GM23338 (cell line): ENCODE measurements at regions not wholly inside any gene's neighbourhood (a gene's known extent, or its start where the extent isn't known, plus 50 kb on each side); places are given as distances from the start of the nearest gene placed in this dataset.

Source experiments
- ATAC-seq: fragments of 200-7000 bp; cut with Tn5 transposase; 3 replicates; pipeline ENCODE4 v1.9.1; 2020
- DNase-seq: peaks from one replicate; pipeline ENCODE4 v3.0.0-alpha.2; 2015; ENCODE audit warnings: low spot score
- H2AFZ ChIP-seq: fragments of 200-600 bp; sonication (generic); 2 replicates; pipeline ENCODE4 v1.8.0; 2016; ENCODE audit warnings: antibody characterized with exemption, mild to moderate bottlenecking, moderate library complexity
- H3F3A ChIP-seq: fragments of 200-600 bp; sonication (generic); replicated peaks from 2 replicates; pipeline ENCODE4 v1.8.0; 2017; ENCODE audit warnings: antibody characterized with exemption, mixed run types, low read depth
- H3K27ac ChIP-seq: fragments of 200-600 bp; sonication (generic); 2 replicates; pipeline ENCODE4 v1.6.1; 2016; ENCODE audit warnings: low read depth
- H3K27me3 ChIP-seq: fragments of 200-600 bp; sonication (generic); 2 replicates; pipeline ENCODE4 v1.8.0; 2016; ENCODE audit warnings: mild to moderate bottlenecking, mixed run types, moderate library complexity; ENCODE audit not compliant: insufficient read depth
- H3K36me3 ChIP-seq: fragments of 200-600 bp; sonication (generic); 2 replicates; pipeline ENCODE4 v1.8.0; 2016; ENCODE audit warnings: mild to moderate bottlenecking; ENCODE audit not compliant: insufficient read depth
- H3K4me1 ChIP-seq: fragments of 200-600 bp; sonication (generic); 2 replicates; pipeline ENCODE4 v1.8.0; 2016; ENCODE audit warnings: mild to moderate bottlenecking, moderate library complexity; ENCODE audit not compliant: insufficient read depth
- H3K4me2 ChIP-seq: fragments of 200-600 bp; sonication (generic); 2 replicates; pipeline ENCODE4 v1.7.1; 2017; ENCODE audit warnings: mixed run types
- H3K4me3 ChIP-seq: fragments of 200-600 bp; sonication (generic); 2 replicates; pipeline ENCODE4 v1.6.1; 2016; ENCODE audit warnings: mixed run types
- H3K79me2 ChIP-seq: fragments of 200-600 bp; sonication (generic); replicated peaks from 2 replicates; pipeline ENCODE4 v1.8.0; 2017; ENCODE audit warnings: mild to moderate bottlenecking; ENCODE audit not compliant: insufficient read depth
- H3K9me2 ChIP-seq: fragments of 200-600 bp; sonication (generic); 2 replicates; pipeline ENCODE4 v1.8.0; 2017; ENCODE audit not compliant: insufficient read depth
- H4K20me1 ChIP-seq: fragments of 200-600 bp; sonication (generic); replicated peaks from 2 replicates; pipeline ENCODE4 v1.8.0; 2017; ENCODE audit warnings: mild to moderate bottlenecking; ENCODE audit not compliant: insufficient read depth
- H3K27ac Mint-ChIP-seq: 2 replicates; pipeline ENCODE4 v1.8.0; 2020; ENCODE audit warnings: inconsistent platforms, mild to moderate bottlenecking, moderate library complexity, mixed read lengths
- H3K27me3 Mint-ChIP-seq: 3 replicates; pipeline ENCODE4 v1.8.0; 2022; ENCODE audit warnings: low read depth, mild to moderate bottlenecking, moderate library complexity, mixed read lengths, inconsistent platforms; ENCODE audit not compliant: insufficient read depth, poor library complexity
- H3K36me3 Mint-ChIP-seq: 3 replicates; pipeline ENCODE4 v1.8.0; 2021; ENCODE audit warnings: low read depth, mild to moderate bottlenecking, inconsistent platforms, moderate library complexity, mixed read lengths
- H3K4me1 Mint-ChIP-seq: 3 replicates; pipeline ENCODE4 v1.8.0; 2020; ENCODE audit warnings: mild to moderate bottlenecking, inconsistent platforms, mixed read lengths
- H3K4me3 Mint-ChIP-seq: 3 replicates; pipeline ENCODE4 v1.8.0; 2021; ENCODE audit warnings: moderate library complexity, mild to moderate bottlenecking, inconsistent platforms, mixed read lengths
- H3K9me3 Mint-ChIP-seq: 3 replicates; pipeline ENCODE4 v1.8.0; 2020; ENCODE audit warnings: moderate library complexity, mild to moderate bottlenecking, inconsistent platforms, mixed read lengths
- CREB1 ChIP-seq: fragments of 250-450 bp; sonication (Bioruptor Pico); IDR thresholded peaks from 2 replicates; pipeline ENCODE4 v1.5.0; 2020; ENCODE audit warnings: low read depth, mild to moderate bottlenecking, moderate library complexity
- EZH2 ChIP-seq: fragments of 200-600 bp; sonication (generic); IDR thresholded peaks from one replicate; pipeline ENCODE4 v1.8.0; 2017; ENCODE audit warnings: antibody characterized with exemption, mild to moderate bottlenecking, low read depth; ENCODE audit not compliant: unreplicated experiment
- JUNB ChIP-seq: IDR thresholded peaks from one replicate; pipeline ENCODE4 v1.6.1; 2016; ENCODE audit warnings: antibody characterized with exemption; ENCODE audit not compliant: unreplicated experiment
- POLR2AphosphoS5 ChIP-seq: IDR thresholded peaks from 2 replicates; pipeline ENCODE4 v1.6.1; 2016; ENCODE audit warnings: antibody characterized with exemption, low read depth
- ZNF331 ChIP-seq: fragments of 250-450 bp; sonication (Bioruptor Pico); IDR thresholded peaks from 2 replicates; pipeline ENCODE4 v1.5.0; 2020; ENCODE audit warnings: low read depth, mild to moderate bottlenecking, moderate library complexity
- ZNF462 ChIP-seq: fragments of 250-450 bp; sonication (Bioruptor Pico); IDR thresholded peaks from 2 replicates; pipeline ENCODE4 v1.5.0; 2020; ENCODE audit warnings: mild to moderate bottlenecking, moderate library complexity
- TF ChIP-seq, protein P1 (sequence below): IDR thresholded peaks from 2 replicates; pipeline ENCODE4 v1.6.1; 2016; ENCODE audit warnings: antibody characterized with exemption

- TF ChIP-seq ZNF462 (CRISPR knock-in tag) = no peak
Measured at GRCh38 chr2:128834880-128835252, 516.2 kb upstream of the HS6ST1 start (continued).

DNA sequence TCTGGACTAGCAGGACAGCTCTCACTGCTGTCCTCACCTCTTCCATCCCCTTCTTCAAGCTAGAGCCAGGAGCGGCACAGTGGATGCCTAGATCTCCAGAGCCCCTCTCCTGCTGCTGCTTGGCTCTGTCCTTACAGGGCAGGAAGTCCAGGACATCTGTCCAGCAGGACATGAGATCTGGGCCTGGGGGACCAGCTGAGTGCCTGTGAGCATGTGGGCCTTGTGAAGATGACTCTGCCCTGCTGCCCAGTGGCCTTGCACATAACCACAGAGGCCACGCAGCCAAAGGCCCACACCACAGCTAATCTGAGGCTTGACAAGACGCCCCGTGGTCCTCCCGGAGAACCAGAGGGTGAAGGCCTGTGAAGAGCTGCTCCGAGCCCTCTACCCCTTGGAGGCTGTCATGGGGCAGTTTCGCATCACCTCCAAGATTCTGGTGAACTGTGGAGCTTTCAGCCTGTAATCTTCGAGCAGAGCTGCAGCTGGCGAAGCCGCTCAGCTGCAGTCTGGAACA, 516.7 kb upstream of the HS6ST1 start:
- no peak overlapping the region for H3K4me3 ChIP-seq
- no peaks in the 10 kb centered on the region for H3K27me3 ChIP-seq
- ATAC-seq (no peak), DNase-seq (no peak)
- Mint-ChIP-seq H3K9me3 (peaks cover 3% of the 10 kb centered on the region; the same call in 2 of the 3 replicates), H3K27me3 (peaks cover 9% of the 10 kb centered on the region), H3K4me1 (peaks cover 8% of the 10 kb centered on the region), H3K36me3 (no peaks in the 10 kb centered on the region), H3K4me3 (no peak overlapping the region), H3K27ac (no peak overlapping the region)
- H3K36me3 ChIP-seq = no peaks in the 10 kb centered on the region
- no peak for TF ChIP-seq EZH2
- TF ChIP-seq POLR2AphosphoS5 = no peak
- no peak for TF ChIP-seq ZNF331 (CRISPR knock-in tag)
- TF ChIP-seq JUNB = no peak
- TF ChIP-seq CREB1 (CRISPR knock-in tag) = no peak
- no peak for TF ChIP-seq ZNF462 (CRISPR knock-in tag)
- TF ChIP-seq, protein P1, sequence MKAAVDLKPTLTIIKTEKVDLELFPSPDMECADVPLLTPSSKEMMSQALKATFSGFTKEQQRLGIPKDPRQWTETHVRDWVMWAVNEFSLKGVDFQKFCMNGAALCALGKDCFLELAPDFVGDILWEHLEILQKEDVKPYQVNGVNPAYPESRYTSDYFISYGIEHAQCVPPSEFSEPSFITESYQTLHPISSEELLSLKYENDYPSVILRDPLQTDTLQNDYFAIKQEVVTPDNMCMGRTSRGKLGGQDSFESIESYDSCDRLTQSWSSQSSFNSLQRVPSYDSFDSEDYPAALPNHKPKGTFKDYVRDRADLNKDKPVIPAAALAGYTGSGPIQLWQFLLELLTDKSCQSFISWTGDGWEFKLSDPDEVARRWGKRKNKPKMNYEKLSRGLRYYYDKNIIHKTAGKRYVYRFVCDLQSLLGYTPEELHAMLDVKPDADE = no peak
- H3F3A ChIP-seq = no peaks in the 10 kb centered on the region
- H3K9me2 ChIP-seq = peaks cover 9% of the 10 kb centered on the region
- no peak overlapping the region for H3K4me2 ChIP-seq
- H4K20me1 ChIP-seq = no peaks in the 10 kb centered on the region
- H3K27ac ChIP-seq = no peak overlapping the region
- H3K79me2 ChIP-seq = no peaks in the 10 kb centered on the region
- H3K4me1 ChIP-seq = no peaks in the 10 kb centered on the region
- no peak overlapping the region for H2AFZ ChIP-seq
